Left cardiac atrium (tissue), 4 donors: ENCODE measurements at regions not wholly inside any gene's neighbourhood (a gene's known extent, or its start where the extent isn't known, plus 50 kb on each side); places are given as distances from the start of the nearest gene placed in this dataset.
"Not testable (repeated sequence)": the region's sequence is repeated elsewhere in the genome, so short reads cannot be mapped to it uniquely, and the experiment has no call there.

Experiments
- ATAC-seq, 2 donors: fragments of 200-7000 bp; cut with Tn5 transposase; one replicate each; pipeline ENCODE4 v1.9.1; 2020; ENCODE audit warnings: mild to moderate bottlenecking in 2 of 2, moderate library complexity in 2 of 2
- DNase-seq: peaks from one replicate; pipeline ENCODE4 v3.0.0-alpha.2; 2020
- intact Hi-C, 2 donors: fragments of 100-400 bp; cut with DNase I; formaldehyde crosslinking; loops; one replicate each; pipeline versions ENCODE4 v1.14.1 to v1.15.1; 2022 to 2023
- donor health status: DM: no; HTN: yes; CAD: no.
- donor health status: DM: no; HTN: yes; CAD: no; lungs with severe emphysema.
- donor health status: DM: yes; HTN: yes; CAD: no.
- donor health status: Dilated cardiomyopathy.

DNA sequence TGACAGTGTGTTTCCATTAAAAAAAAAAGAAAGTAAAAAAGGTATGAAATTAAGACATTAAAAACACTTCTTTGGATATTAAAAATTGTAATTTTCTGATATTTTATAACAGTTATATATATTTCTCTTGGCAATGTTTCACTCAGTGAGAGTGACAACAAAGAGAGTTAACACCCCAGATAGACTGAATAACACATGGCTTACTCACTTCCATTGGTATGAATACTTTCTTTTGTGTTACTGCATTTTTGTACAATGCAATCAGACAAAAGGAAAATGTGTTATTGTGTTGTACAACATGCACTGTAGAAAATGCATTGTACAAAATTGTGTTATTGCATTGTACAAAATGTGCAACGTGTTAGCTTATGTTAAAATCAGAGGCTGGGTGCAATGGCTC, 676.6 kb upstream of the AMELY start:
- intact Hi-C loops, ATAC-seq, DNase-seq: not testable (repeated sequence)

DNA sequence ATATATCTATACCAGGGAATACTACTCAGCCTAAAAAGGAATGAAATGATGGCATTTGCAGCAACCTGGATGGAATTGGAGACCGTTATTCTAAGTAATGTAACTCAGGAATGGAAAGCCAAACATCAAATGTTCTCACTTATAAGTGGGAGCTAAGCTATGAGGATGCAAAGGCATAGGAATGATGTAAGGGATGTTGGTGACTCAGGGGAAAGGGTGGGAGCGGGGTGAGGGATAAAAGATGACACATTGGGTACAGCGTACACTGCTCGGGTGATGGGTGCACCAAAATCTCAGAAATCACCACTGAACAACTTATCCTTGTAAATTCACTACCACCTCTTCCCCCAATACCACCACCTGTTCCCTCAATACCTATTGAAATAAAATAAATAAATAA, 651.0 kb upstream of the AMELY start:
- intact Hi-C loops = no loop called here
- DNase-seq (no peak), ATAC-seq (no peak)

DNA sequence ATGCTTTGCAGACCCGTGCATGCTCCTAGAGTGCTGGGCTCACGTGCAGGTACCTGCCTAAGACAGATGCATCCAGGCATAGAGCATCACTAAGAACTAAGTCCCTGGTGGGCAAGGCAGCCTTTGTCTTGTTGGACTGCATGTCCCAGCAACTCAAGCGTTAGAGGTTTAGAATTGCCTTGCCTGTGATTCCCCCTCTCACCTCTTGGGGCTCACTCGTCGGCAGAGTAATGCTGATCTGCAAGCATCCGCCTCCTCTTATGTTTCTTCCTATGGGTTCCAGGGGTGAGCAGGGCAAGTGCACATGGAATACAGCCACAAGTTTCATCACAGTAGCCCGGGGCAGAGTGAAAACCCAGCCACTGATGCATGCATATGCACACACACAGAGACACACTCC, 646.1 kb upstream of the AMELY start:
- no peak for ATAC-seq
- DNase-seq = no peak
- intact Hi-C loops = no loop called here

DNA sequence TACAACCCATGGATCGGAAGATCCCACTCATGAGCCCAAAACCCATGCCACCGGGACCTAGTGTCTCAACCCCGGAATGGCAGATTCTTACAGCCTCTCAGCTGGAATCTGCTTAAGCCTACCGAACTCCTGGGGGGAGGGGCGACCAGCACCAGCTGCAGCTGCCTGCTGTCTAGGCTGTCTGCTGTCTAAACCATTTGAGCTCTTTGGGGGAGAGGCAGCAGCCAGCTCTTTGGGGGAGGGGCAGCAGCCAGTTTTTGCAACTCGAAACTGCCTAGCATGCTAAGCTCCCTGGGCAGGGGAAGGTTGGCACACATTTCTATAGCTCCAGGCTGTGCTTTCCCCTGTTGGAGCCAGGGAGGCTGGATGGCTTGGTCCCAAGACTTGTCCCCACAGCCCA, 643.5 kb upstream of the AMELY start:
- no peak for DNase-seq
- no peak for ATAC-seq
- intact Hi-C loops = no loop called here

DNA sequence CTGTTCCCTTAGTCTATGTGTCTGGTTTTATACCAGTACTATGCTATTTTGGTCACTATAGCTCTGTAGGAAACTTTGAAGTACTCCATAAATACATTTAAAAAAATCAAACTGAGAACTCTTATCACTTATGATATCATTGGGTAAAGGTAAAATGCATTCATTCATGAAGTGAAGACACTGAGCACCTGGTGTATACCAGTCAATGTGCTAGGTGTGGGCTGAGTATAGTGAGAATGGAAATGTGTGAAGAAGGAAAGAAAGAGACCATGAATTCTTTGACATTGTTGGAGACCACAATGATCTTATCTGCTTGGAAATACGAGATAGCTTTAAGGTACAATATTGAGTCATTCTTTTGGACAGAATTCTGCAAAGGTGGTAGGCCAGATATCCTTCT, 633.5 kb upstream of the AMELY start:
- intact Hi-C loops = no loop called here
- ATAC-seq (no peak), DNase-seq (no peak)

DNA sequence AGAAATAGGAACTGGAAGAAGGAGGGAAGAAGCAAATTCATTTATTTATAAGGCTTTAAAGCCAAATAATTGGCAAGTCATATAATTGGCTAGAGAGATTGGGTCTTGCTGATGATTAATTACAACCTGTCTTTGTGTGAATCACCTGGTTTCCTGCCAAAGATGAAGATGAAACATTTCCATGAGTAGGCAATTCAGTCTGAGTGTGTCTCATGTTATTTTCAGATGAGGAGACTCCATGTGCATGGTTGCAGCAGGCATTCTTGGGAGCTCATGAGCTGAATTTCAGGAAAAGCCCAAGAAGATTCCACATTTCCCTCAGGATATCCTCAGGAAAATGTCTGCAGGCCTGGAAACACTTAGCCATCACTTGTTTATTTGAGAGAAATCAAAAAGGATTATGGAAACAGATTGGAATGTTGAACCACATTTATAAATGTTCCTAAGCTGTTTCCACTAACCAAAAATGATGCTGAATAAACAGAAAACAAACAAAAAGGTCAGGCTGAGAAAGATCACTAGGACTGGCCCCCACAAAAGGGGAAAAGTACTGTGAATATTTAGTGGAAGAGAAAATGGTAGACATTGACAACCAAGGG, 632.7 kb upstream of the AMELY start:
- DNase-seq (no peak), ATAC-seq (peak in 1 of 2 donors; percentile 48)
- intact Hi-C loops = no loop called here

DNA sequence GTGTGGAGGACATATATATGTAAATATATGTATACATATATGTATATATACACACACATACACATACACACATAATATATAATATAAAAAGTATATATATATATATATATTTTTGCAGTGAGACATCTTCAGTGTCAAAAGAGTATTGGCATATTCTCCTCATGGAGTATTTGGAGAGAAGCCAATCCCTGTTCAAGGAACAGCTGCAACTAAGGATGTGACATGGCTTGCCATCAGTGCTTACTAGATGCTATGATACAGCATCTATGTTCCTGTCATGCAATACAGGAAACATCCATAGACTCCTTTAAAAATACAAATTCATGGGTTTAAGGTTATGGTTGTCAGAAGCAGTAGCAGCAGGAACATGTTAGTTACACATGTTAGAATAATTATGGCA, 632.0 kb upstream of the AMELY start:
- ATAC-seq (no peak), DNase-seq (no peak)
- intact Hi-C loops = no loop called here

DNA sequence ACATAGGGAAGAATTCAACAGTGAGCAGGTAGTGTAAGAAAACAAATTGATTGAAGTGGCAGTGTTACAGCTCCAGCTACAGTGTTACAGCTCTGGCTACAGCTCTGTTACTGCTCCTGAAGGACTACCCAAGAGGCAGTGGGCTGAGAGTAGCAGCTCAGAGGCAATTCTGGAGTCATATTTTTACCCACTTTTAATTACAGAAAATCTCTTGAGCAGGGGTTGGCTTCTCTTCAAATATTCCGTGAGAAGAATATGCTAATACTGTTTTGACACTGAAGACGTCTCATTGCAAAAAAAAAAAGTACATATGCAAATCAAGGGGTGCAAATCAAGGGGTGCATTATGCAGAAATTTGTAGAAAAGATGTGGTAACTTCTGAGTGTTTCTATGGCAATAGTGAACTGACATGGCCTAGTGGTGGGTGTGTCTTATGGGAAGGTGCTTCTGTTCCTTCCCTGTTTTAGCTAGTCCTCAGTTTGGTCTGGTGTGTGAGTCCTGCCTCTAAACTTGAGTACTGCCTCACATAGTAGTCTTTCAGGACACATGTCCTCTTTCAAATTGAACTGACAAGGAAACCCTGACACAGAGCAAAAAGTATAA, 630.8 kb upstream of the AMELY start:
- intact Hi-C loops = no loop called here
- no peak for DNase-seq
- no peak for ATAC-seq

DNA sequence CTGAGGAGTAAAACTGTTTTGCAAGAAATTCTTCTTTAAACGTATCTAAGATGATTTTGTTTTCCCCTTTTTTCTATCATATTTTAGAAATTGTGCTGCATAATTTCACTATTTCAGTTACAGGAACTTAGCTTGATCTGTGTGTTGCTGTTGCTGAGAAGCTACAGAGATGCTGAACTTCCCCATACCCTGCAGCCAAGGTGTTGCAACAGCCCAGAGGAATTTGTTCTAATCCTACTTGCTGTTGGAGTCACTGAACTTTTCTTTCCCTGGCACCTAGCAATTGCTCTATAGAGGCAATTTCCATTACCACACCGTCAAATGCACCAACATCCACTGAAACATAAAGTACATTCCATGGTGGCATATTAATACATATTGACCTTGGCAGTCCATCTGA, 617.8 kb upstream of the AMELY start:
- no peak for DNase-seq
- intact Hi-C loops = no loop called here
- peak in 1 of 2 donors; percentile 31 for ATAC-seq

DNA sequence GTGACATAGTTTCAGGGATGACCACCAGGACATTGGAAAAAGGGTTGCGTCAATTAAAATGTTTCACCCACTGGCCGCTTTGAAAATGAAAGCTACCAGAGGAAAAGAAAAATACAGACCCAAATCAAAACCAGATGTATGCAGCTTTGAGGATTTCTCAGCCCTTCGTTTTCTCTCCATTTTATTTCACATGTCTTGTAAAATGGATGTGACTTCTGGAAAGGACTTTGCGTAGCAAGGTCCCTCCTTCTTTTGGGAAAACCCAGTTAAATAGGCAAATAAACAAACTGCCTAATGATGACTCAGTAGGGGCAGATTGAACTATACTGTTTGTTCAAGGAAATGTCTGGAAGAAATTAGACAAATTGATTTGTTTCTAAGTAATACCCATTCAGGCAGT, 616.0 kb upstream of the AMELY start:
- DNase-seq, ATAC-seq, intact Hi-C loops: not testable (repeated sequence)

DNA sequence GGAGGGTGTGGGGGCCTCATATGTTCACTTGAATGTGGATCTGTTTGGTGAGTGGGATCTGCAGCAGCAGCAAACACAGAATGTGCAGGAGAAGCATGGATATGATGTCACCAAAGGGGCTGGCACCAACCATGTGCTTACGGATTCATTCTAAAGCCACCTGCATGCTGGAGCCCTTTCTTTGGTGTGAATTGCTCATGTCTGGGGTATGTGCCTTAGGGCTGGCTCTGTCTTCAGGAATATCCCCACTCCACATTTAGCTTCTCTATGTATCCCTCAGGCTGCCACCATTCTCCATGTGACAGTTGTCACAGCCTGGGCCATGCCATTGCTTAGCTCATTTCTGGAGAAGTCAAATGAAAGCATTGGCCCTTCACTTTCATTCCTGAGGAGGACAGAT, 606.8 kb upstream of the AMELY start:
- DNase-seq (no peak), ATAC-seq (no peak)
- intact Hi-C loops = no loop called here

DNA sequence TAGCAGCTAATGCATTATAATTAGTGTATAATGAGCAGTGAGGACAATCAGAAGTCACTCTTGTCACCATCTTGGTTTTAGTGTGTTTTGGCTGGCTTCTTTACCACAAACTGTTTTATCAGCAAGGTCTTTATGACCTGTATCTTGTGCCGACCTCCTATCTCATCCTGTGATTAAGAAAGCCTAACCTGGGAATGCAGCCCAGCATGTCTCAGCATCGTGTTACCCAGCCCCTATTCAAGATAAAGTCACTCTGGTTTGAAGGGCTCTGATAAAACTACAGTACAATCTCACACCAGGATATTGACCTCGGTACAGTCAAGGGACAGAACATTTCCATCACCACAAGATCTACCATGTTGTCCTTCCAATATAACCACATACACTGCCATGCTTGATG, 604.7 kb upstream of the AMELY start:
- no peak for DNase-seq
- ATAC-seq = peak in 1 of 2 donors; percentile 71
- intact Hi-C loops = no loop called here

DNA sequence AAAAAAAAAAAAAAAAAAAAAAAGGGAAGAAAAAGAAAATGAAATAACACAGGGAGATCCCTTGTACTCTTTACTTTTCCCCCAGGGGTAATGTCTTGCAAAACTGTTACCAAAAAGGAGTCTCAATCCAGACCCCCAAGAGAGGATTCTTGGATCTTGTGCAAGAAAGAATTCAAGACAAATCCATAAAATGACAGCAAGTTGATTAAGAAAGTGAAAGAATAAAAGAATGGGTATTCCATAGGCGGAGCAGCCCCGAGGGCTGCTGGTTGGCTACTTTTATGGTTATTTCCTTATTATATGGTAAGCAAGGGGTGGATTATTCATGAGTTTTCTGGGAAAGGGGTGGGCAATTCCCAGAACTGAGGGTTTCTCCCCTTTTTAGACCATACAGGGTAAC, 604.3 kb upstream of the AMELY start:
- DNase-seq (no peak), ATAC-seq (peak in 1 of 2 donors; percentile 27)
- intact Hi-C loops = no loop called here

DNA sequence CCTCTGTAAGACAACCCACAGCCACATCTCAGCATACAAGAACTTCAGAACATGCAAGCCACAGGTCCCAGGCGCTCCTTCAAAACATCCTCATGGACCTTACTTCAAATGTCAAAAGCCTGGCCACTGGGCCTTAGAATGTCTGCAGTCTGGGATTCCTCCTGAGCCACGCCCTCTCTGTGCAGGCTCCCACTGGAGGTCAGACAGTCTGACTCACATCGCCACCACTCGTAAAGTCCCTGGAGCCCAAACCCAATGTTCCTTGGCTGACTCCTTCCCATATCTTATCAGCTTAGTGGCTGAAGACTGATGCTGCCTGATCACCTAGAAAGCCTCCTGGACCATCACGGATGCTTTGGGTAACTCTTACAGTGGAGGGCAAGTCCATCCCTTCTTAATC, 591.3 kb upstream of the AMELY start:
- ATAC-seq = no peak
- DNase-seq = no peak
- intact Hi-C loops = no loop called here

DNA sequence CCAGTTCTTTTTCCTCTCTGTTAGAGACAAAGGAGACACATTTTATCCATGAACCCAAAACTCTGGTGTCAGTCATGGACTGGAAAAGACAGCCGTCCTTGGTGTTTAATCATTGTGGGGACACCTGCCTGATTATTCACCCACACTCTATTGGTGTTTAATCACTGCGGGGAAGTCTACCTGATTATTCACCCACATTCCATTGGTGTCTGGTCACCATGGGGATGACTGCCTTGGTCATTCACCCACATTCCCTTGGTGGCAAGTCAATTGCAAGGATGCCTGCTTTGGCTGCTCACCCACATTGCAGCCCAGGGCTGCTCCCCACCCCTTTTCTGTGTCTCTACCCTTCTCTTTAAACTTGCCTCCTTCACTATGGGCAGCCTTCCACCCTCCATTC, 589.7 kb upstream of the AMELY start:
- ATAC-seq (no peak), DNase-seq (no peak)
- intact Hi-C loops = no loop called here

DNA sequence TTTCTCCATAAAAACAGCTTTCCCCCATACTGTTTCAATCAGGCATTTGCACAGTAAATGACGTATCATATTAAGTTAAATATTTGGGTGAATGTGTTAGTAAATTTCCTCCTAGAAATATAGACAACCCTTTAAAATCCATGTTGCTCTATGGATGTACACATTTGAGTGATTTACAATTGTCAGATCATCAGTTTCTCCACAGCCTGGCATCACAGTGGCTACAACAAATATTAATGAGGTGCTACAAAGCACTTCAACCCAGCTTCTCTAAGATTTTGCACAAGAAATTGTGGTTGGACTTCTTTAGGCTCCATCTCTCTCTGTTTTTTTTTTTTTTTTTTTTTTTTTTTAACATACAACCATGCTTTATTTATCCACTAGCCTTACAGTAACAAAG, 584.4 kb upstream of the AMELY start:
- intact Hi-C loops = no loop called here
- DNase-seq = no peak
- ATAC-seq = no peak

DNA sequence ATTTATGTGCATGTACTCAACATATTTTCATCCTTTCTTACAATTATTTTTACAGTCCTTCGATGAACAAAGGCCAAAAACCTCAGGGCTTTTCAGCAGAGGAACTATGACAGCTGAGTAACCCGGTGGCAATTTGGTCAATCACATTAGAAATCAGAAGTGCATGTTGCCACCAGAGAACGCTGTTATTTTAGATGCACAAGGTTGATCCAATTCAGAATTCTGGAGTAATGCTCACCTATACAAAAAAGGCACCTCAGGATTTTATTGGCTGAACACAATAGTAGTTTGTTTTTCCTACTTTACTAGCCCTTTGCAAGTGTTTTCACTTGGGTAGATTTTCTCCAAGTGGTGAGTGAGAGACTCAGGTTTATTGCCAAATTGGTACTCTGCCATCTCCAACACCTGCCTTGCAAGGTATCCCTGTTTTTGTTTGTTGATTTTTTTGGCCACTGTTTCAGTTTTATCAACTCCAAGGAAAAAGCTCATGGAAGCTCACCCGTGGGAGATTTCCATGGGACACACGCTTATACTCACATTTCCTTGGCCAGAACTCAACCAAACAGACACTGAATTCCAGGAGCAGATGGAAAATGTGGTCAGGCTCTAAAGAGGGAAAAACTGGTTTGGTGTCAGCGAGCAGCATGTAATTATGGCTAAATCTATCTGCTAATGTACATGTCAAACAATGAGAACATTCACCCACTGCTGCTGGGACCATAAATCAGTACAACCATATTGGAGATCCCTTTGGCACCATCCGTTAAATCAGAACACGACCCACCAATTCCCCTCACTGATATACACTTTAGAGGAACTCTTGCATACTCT, 573.1 kb upstream of the AMELY start:
- ATAC-seq, DNase-seq, intact Hi-C loops: not testable (repeated sequence)

DNA sequence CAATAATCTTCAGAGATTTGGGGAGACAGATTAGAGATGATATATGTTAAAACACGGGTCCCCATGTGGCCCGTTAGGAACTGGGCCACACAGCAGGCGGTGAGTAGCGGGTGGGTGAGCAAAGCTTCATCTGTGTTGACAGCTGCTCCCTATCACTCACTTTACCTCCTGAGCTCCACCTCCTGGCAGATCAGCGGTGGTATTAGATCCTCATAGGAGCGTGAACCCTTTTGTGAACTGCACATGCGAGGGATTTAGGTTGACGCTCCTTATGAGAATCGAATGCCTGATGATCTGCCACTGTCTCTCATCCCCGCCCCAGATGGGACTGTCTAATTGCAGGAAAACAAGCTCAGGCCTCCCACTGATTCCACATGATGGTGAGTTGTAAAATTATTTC, 560.4 kb upstream of the AMELY start:
- intact Hi-C loops = no loop called here
- no peak for ATAC-seq
- DNase-seq = no peak

DNA sequence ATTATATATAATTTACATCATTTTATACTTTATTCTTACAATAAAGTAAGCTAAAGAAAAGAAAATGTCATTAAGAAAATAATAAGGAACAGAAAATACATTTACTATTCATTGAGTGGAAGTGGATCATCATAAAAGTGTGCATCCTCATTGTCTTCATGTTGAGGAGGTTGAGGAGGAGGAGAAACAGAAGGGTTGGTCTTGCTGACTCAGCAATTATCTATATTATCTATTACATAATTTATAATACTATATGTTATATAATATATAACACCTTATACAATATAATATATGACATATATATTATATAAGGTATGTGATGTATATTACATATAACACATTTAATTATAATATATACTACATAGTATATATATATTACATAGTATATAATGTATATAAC, 558.5 kb upstream of the AMELY start:
- DNase-seq (no peak), ATAC-seq (no peak)
- intact Hi-C loops = no loop called here

DNA sequence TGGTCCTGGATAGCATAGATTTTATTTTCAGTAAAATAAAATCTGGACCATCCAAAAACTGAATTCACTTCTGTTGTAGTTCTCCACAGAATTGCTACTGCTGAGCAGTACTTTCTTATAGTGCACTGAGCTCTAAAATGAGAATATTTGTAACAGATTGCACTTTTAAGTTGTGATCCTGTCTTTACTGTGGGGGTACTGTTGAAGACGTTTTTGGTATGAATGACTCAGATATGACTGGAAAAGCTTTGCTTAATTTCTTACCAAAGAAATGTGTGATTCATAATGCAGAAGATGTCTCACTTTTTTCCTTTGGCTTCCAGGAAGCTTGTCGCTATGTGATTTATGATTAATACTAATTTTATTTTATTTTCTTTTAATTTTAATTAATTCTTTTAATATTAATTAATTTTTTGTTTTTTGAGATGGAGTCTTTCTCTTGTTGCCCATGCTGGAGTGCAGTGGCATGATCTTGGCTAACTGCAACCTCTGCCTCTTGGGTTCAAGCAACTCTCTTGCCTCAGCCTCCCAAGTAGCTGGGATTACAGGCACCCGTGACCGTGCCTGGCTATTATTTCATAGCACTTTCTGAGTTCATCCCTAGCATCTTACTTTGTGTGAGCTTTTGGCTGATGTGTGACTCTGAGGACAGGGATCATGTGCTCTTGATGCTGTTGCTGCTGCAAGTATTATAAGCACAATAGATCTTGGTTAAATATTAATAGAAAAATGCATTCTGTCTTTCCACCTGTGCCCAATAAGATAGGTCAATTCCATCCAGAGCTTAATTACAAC, 557.6 kb upstream of the AMELY start:
- intact Hi-C loops = no loop called here
- no peak for DNase-seq
- ATAC-seq = peak in 1 of 2 donors; percentile 61
